SK-N-SH treated with all-trans-retinoic acid at 6 μM for 48 hours (cell line): ENCODE measurements at regions not wholly inside any gene's neighbourhood (a gene's known extent, or its start where the extent isn't known, plus 50 kb on each side); places are given as distances from the start of the nearest gene placed in this dataset.

Source experiments
- GLIS3 ChIP-seq: fragments of 250-450 bp; sonication (Bioruptor Pico); IDR thresholded peaks from 2 replicates; pipeline ENCODE4 v1.5.0; 2020; ENCODE audit warnings: mild to moderate bottlenecking, moderate library complexity
- ZC3H10 ChIP-seq: fragments of 250-450 bp; sonication (Bioruptor Pico); IDR thresholded peaks from 2 replicates; pipeline ENCODE4 v1.5.1; 2021; ENCODE audit warnings: mild to moderate bottlenecking, moderate library complexity
- ZFP30 ChIP-seq: fragments of 450-650 bp; formaldehyde crosslinking; IDR thresholded peaks from 2 replicates; pipeline ENCODE4 v1.5.0; 2022; ENCODE audit warnings: mild to moderate bottlenecking, moderate library complexity
- TF ChIP-seq, protein P1 (sequence below): fragments of 250-450 bp; sonication (Bioruptor Pico); IDR thresholded peaks from 2 replicates; pipeline ENCODE4 v1.5.1; 2020; ENCODE audit warnings: low read depth, mild to moderate bottlenecking, moderate library complexity
- TF ChIP-seq, protein P2 (sequence below): fragments of 250-450 bp; sonication (Bioruptor Pico); IDR thresholded peaks from 2 replicates; pipeline ENCODE4 v1.8.0; 2020; ENCODE audit warnings: mild to moderate bottlenecking, moderate library complexity, borderline replicate concordance
- TF ChIP-seq, protein P3 (sequence below): fragments of 250-450 bp; sonication (Bioruptor Pico); IDR thresholded peaks from 2 replicates; pipeline ENCODE4 v1.5.1; 2021; ENCODE audit warnings: mild to moderate bottlenecking, moderate library complexity

DNA sequence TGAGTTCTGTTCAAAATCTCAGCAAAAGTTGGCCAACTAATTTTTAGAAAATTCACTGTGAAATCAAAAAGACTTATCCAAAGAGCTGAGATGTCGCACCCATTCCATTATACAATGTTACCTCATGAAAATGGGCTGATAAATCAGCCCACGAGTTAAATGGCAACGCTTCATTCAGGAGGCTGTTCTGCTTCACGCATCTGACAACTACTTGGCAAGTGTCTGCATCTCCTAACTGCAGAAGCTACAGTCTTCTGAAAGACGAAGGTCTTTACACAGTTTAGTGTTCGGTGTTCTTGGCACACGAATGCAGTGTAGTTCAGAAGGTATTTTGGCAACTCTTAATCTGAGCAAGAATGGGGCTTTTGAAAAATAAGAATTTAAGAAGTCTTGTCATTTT is 166.6 kb upstream of the DKK2 start:
- TF ChIP-seq, protein P1, sequence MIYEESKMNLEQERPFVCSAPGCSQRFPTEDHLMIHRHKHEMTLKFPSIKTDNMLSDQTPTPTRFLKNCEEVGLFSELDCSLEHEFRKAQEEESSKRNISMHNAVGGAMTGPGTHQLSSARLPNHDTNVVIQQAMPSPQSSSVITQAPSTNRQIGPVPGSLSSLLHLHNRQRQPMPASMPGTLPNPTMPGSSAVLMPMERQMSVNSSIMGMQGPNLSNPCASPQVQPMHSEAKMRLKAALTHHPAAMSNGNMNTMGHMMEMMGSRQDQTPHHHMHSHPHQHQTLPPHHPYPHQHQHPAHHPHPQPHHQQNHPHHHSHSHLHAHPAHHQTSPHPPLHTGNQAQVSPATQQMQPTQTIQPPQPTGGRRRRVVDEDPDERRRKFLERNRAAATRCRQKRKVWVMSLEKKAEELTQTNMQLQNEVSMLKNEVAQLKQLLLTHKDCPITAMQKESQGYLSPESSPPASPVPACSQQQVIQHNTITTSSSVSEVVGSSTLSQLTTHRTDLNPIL, result no peak
- TF ChIP-seq, protein P2, sequence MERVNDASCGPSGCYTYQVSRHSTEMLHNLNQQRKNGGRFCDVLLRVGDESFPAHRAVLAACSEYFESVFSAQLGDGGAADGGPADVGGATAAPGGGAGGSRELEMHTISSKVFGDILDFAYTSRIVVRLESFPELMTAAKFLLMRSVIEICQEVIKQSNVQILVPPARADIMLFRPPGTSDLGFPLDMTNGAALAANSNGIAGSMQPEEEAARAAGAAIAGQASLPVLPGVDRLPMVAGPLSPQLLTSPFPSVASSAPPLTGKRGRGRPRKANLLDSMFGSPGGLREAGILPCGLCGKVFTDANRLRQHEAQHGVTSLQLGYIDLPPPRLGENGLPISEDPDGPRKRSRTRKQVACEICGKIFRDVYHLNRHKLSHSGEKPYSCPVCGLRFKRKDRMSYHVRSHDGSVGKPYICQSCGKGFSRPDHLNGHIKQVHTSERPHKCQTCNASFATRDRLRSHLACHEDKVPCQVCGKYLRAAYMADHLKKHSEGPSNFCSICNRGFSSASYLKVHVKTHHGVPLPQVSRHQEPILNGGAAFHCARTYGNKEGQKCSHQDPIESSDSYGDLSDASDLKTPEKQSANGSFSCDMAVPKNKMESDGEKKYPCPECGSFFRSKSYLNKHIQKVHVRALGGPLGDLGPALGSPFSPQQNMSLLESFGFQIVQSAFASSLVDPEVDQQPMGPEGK (CRISPR knock-in tag), result no peak
- TF ChIP-seq, protein P3, sequence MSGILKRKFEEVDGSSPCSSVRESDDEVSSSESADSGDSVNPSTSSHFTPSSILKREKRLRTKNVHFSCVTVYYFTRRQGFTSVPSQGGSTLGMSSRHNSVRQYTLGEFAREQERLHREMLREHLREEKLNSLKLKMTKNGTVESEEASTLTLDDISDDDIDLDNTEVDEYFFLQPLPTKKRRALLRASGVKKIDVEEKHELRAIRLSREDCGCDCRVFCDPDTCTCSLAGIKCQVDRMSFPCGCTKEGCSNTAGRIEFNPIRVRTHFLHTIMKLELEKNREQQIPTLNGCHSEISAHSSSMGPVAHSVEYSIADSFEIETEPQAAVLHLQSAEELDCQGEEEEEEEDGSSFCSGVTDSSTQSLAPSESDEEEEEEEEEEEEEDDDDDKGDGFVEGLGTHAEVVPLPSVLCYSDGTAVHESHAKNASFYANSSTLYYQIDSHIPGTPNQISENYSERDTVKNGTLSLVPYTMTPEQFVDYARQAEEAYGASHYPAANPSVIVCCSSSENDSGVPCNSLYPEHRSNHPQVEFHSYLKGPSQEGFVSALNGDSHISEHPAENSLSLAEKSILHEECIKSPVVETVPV (CRISPR knock-in tag), result no peak
- TF ChIP-seq ZFP30 (no peak), ZC3H10 (no peak), GLIS3 (no peak)
